Stomach (tissue), 8 donors: ENCODE measurements at regions not wholly inside any gene's neighbourhood (a gene's known extent, or its start where the extent isn't known, plus 50 kb on each side); places are given as distances from the start of the nearest gene placed in this dataset.

ENCODE experiments used
- DNase-seq, 2 donors: peaks; one replicate each; pipeline versions ENCODE4 v3.0.0 to v3.0.0-alpha.2; 2013 to 2019
- H3K27ac ChIP-seq, 5 donors: fragments of 200-600 bp in 4 of 5; sonication (generic) in 4 of 5; one replicate each; pipeline ENCODE4 v1.5.1; 2013 to 2019; ENCODE audit warnings: mild to moderate bottlenecking in 1 of 5, moderate library complexity in 1 of 5
- H3K27me3 ChIP-seq, 3 donors: fragments of 200-600 bp; sonication (generic); one replicate each; pipeline ENCODE4 v1.5.1; 2017 to 2019; ENCODE audit warnings: mixed run types in 1 of 3
- H3K36me3 ChIP-seq, 4 donors: fragments of 200-600 bp; sonication (generic); 1 replicate in 3 of 4; 2 replicates in 1 of 4; pipeline ENCODE4 v1.5.1; 2016 to 2019
- H3K4me1 ChIP-seq, 4 donors: fragments of 200-600 bp; sonication (generic); one replicate each; pipeline ENCODE4 v1.5.1; 2016 to 2019
- H3K4me3 ChIP-seq, 4 donors: fragments of 200-600 bp; sonication (generic) in 3 of 4; one replicate each; pipeline ENCODE4 v1.5.1; 2016 to 2019; ENCODE audit warnings: mild to moderate bottlenecking in 1 of 4
- H3K9me3 ChIP-seq, 4 donors: fragments of 200-600 bp; sonication (generic); one replicate each; pipeline ENCODE4 v1.5.1; 2016 to 2019
- CTCF ChIP-seq, 7 experiments: fragments of 450-650 bp in 4 of 7; fragments of 200-600 bp in 3 of 7; sonication (generic) in 3 of 7; IDR thresholded peaks; one replicate each; pipeline ENCODE4 v1.5.1; 2016 to 2019; ENCODE audit warnings: antibody characterized with exemption in 7 of 7, control low read depth in 2 of 7, mild to moderate bottlenecking in 1 of 7
- EP300 ChIP-seq: sonication (generic); formaldehyde crosslinking; IDR thresholded peaks from one replicate; pipeline ENCODE4 v1.6.1; 2017; ENCODE audit warnings: antibody characterized with exemption
- POLR2A ChIP-seq, 4 donors: fragments of 450-650 bp; IDR thresholded peaks; one replicate each; pipeline ENCODE4 v1.6.1; 2016; ENCODE audit warnings: antibody characterized with exemption in 4 of 4, control low read depth in 2 of 4, mild to moderate bottlenecking in 1 of 4, moderate library complexity in 1 of 4
- POLR2AphosphoS5 ChIP-seq, 3 donors: sonication (generic); formaldehyde crosslinking; IDR thresholded peaks; one replicate each; pipeline ENCODE4 v1.6.1; 2016; ENCODE audit warnings: antibody characterized with exemption in 3 of 3
- WGBS, 5 donors: extraction: QIAGEN DNeasy Blood & Tissue Kit in 3 of 5; methylation state at CpG; one replicate each; pipeline versions ENCODE4 v1.1.5 to v1.1.7; 2013 to 2018; 5-methylcytosine and 5-hydroxymethylcytosine counted together
- intact Hi-C: fragments of 100-400 bp; cut with DNase I; formaldehyde crosslinking; loops from one replicate; pipeline ENCODE4 v1.15.1; 2023; ENCODE audit warnings: low total_unique reads
- donor health status: healthy with polysubstance abuse.
- donor health status: Bipolar disorder and iron deficiency.
- donor health status: healthy.

- peak; percentile 33 to 43 for DNase-seq
Observed at GRCh38 chr21:24939291-24939690, 668.0 kb downstream of the MRPL39 start.

GRCh38 chr21:24938573-24938972, 668.7 kb downstream of the MRPL39 start:
- DNase-seq = no peak
- Histone ChIP-seq H3K9me3 (no peaks in the 10 kb centered on the region), H3K4me1 (peaks cover 0 to 25% (median 7%) of the 10 kb centered on the region in 4 donors), H3K27ac (no peak overlapping the region), H3K27me3 (no peaks in the 10 kb centered on the region), H3K4me3 (no peak overlapping the region), H3K36me3 (no peaks in the 10 kb centered on the region)
- 47 to 70% (median 49%) methylated on average over 5 of the region's 5 CpGs for WGBS, 5 donors
- TF ChIP-seq EP300 (no peak), POLR2AphosphoS5 (IDR thresholded peaks at IDR 0.05) (no peak), POLR2A (IDR thresholded peaks at IDR 0.05) (no peak), CTCF (IDR thresholded peaks at IDR 0.05) (no peak)
- intact Hi-C loops = no loop called here

More at GRCh38 chr21:24939291-24939690, 668.0 kb downstream of the MRPL39 start:
- Histone ChIP-seq H3K9me3 (no peaks in the 10 kb centered on the region), H3K27ac (no peak overlapping the region), H3K36me3 (no peaks in the 10 kb centered on the region), H3K4me3 (no peak overlapping the region), H3K4me1 (peaks cover 0 to 25% (median 7%) of the 10 kb centered on the region in 4 donors), H3K27me3 (no peaks in the 10 kb centered on the region)
- 39 to 64% (median 47%) methylated on average over 1 of the region's 1 CpG for WGBS, 5 donors
- TF ChIP-seq POLR2A (IDR thresholded peaks at IDR 0.05) (no peak), CTCF (IDR thresholded peaks at IDR 0.05) (no peak), POLR2AphosphoS5 (IDR thresholded peaks at IDR 0.05) (no peak), EP300 (no peak)
- intact Hi-C loops = no loop called here

GRCh38 chr21:24935991-24936390, 671.3 kb downstream of the MRPL39 start:
- H3K9me3 ChIP-seq = no peaks in the 10 kb centered on the region
- H3K4me1 ChIP-seq = peaks cover 0 to 19% (median 5%) of the 10 kb centered on the region in 4 donors
- intact Hi-C loops = no loop called here
- H3K4me3 ChIP-seq = no peak overlapping the region
- no peak for TF ChIP-seq EP300
- TF ChIP-seq POLR2AphosphoS5 (IDR thresholded peaks at IDR 0.05) = no peak
- no peak for TF ChIP-seq CTCF (IDR thresholded peaks at IDR 0.05)
- H3K36me3 ChIP-seq = no peaks in the 10 kb centered on the region
- no peak for DNase-seq
- WGBS, 5 donors = 79 to 87% (median 82%) methylated on average over 2 of the region's 2 CpGs
- H3K27ac ChIP-seq = no peak overlapping the region
- H3K27me3 ChIP-seq = no peaks in the 10 kb centered on the region

- no peaks in the 10 kb centered on the region for H3K4me1 ChIP-seq
- no peak for DNase-seq
- intact Hi-C loops = no loop called here
- no peaks in the 10 kb centered on the region for H3K9me3 ChIP-seq
- TF ChIP-seq POLR2AphosphoS5 (IDR thresholded peaks at IDR 0.05) (no peak), POLR2A (IDR thresholded peaks at IDR 0.05) (no peak), EP300 (no peak), CTCF (IDR thresholded peaks at IDR 0.05) (no peak)
- no peak overlapping the region for H3K27ac ChIP-seq
- no peaks in the 10 kb centered on the region for H3K36me3 ChIP-seq
- WGBS, 5 donors = 24 to 64% (median 38%) methylated on average over 1 of the region's 1 CpG
- H3K4me3 ChIP-seq = no peak overlapping the region
- no peaks in the 10 kb centered on the region for H3K27me3 ChIP-seq
Observed at GRCh38 chr21:24910591-24910990, 696.7 kb downstream of the MRPL39 start.
